ENCODE measurements at regions not wholly inside any gene's neighbourhood (a gene's known extent, or its start where the extent isn't known, plus 50 kb on each side); places are given as distances from the start of the nearest gene placed in this dataset.
"Not testable (repeated sequence)": the region's sequence is repeated elsewhere in the genome, so short reads cannot be mapped to it uniquely, and the experiment has no call there.

DNA sequence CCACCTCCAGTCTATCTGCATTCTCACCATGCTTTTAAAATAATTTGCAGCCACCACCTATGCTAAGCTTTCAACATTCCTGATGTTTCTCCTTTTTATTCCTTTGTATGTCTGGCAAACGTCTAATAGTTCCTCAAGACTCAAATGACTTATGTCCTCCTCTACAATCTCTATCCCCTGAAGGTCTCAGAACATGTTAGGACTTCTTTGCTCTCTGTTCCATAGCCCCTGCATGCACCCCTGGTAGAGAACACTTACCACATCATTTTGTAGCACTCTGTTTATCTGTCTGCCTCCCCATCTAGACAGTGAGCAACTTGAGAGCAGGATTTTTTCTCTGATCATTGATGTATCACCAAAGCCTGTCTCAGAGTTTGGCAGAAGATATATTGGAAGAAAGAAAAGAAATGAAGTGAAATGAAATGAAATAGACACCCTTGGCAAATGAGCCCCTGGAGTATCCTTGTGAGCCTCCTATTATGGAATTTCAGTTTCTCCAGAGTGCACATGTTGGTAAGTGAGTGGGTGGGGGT lies 1231.2 kb upstream of the FLRT2 start:
- no peak overlapping the region for H3K4me3 Mint-ChIP-seq

DNA sequence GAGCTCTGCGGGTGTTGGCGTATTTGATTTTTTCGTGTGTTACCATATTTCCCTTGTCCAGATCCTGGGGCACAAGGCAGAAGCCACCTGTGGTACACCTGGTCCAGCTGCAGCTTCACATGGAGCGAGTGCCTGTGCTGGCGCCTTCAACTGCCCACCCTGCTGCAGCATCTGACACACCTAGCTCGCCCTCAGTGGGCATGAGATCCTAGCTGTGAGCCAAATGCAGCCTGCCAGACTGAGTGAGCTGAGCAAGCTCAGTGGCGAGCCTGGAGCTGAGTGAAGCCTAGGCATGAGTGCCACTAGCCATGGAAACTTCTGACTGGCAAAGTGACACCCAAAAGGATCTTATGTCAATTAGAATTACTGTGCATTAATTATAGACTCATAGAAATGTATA lies 1226.8 kb upstream of the FLRT2 start:
- H3K36me3 Mint-ChIP-seq = no peaks in the 10 kb centered on the region
- H3K27ac Mint-ChIP-seq = no peak overlapping the region
- DNase-seq (no peak), ATAC-seq (replicated peaks) (no peak)
- H3K4me1 Mint-ChIP-seq = no peaks in the 10 kb centered on the region
- no peaks in the 10 kb centered on the region for H3K27me3 Mint-ChIP-seq
- H3K9me3 Mint-ChIP-seq = peaks cover 7 to 8% of the 10 kb centered on the region in 2 donors
- H3K4me3 Mint-ChIP-seq = no peak overlapping the region

More for the DNA sequence above, 1231.2 kb upstream of the FLRT2 start:
- H3K27ac Mint-ChIP-seq = no peak overlapping the region
- peaks cover 0 to 7% of the 10 kb centered on the region in 2 donors for H3K9me3 Mint-ChIP-seq
- DNase-seq (no peak), ATAC-seq (replicated peaks) (no peak)
- no peaks in the 10 kb centered on the region for H3K4me1 Mint-ChIP-seq
- H3K36me3 Mint-ChIP-seq = no peaks in the 10 kb centered on the region
- H3K27me3 Mint-ChIP-seq = no peaks in the 10 kb centered on the region

DNA sequence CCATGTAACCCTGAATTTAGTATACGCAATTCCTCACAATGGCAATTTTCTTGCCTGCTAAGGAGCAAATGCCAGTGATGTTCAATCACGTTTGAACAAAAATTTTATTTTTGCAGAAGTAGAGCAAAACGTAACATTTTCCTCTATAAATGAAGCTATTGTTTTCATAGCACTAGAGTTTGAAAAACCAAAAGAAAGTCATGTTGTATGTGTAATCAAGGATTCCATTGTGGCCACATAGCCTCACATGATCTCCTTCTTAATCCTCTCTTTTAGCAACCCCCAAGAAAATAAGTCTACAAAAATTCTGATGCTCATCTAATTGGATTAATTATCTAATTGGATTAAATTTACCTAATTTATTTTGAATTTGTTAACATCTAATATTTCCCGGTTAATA lies 1217.4 kb upstream of the FLRT2 start:
- Mint-ChIP-seq H3K9me3 (peaks cover 11 to 16% of the 10 kb centered on the region in 2 donors), H3K27me3 (no peaks in the 10 kb centered on the region), H3K4me3 (no peak overlapping the region), H3K4me1 (no peaks in the 10 kb centered on the region), H3K27ac (no peak overlapping the region), H3K36me3 (no peaks in the 10 kb centered on the region)
- DNase-seq (no peak), ATAC-seq (replicated peaks) (no peak)

DNA sequence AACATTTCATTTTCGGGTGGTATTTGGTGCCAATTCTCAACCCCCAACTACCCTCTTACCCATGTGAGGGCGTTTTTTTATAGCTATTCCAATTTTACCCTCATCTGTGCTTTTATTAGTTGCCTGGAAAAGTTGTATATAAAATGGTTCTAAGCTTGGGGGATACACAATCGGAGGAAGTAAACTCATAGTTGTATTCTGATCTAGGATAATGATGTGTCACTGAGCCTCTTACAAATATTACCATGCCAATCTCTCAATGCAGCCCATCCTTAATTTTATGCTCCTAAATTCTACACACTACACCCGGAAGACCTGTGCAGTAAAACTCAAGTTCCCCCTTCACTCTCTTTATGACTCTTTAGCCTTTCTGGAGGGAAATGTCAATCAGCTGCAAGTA lies 1206.5 kb upstream of the FLRT2 start:
- no peak for ATAC-seq (replicated peaks)
- no peaks in the 10 kb centered on the region for H3K4me1 Mint-ChIP-seq
- DNase-seq = no peak
- H3K36me3 Mint-ChIP-seq = no peaks in the 10 kb centered on the region
- peaks cover 7 to 9% of the 10 kb centered on the region in 2 donors for H3K9me3 Mint-ChIP-seq
- H3K4me3 Mint-ChIP-seq = no peak overlapping the region
- no peak overlapping the region for H3K27ac Mint-ChIP-seq
- H3K27me3 Mint-ChIP-seq = no peaks in the 10 kb centered on the region

DNA sequence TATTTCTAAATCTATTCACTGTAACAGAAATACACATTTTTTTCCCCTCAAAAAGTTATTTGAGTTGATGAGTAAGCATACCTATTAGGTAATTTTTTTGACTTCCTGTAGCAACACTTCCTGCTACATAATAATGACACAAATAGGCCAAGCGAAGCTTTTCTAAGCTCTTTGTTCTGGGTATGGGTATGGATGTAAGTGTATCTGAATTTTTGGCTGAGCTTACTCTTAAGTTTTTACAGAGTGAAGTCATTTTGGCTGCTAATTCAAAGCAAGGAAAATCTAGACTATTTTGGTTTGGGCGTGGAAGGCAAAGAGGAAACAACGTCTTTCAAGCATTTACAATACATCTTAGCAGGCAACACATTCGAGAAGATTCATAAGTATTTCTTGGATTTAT lies 1206.0 kb upstream of the FLRT2 start:
- Mint-ChIP-seq H3K27me3 (no peaks in the 10 kb centered on the region), H3K4me1 (no peaks in the 10 kb centered on the region), H3K27ac (no peak overlapping the region), H3K9me3 (peaks cover 8 to 9% of the 10 kb centered on the region in 2 donors), H3K36me3 (no peaks in the 10 kb centered on the region), H3K4me3 (no peak overlapping the region)
- DNase-seq (no peak), ATAC-seq (replicated peaks) (no peak)

DNA sequence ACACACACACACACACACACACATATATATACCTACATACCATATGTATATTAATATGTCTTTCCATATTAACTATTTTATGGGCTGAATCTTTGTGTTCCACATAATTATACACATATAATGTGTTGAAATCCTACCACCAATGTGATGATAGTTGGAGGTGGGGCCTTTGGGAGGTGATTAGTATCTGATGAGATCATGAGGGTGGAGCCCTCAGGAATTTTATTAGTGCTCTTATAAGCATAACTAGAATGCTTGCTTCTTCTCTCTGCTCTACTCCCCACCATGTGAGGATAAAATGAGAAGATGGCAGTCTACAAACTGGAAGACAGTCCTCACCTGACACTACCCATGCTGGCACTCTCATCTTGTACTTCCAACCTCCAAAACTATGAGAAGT lies 1193.5 kb upstream of the FLRT2 start:
- H3K9me3 Mint-ChIP-seq = peaks cover 3 to 9% of the 10 kb centered on the region in 2 donors
- no peaks in the 10 kb centered on the region for H3K36me3 Mint-ChIP-seq

DNA sequence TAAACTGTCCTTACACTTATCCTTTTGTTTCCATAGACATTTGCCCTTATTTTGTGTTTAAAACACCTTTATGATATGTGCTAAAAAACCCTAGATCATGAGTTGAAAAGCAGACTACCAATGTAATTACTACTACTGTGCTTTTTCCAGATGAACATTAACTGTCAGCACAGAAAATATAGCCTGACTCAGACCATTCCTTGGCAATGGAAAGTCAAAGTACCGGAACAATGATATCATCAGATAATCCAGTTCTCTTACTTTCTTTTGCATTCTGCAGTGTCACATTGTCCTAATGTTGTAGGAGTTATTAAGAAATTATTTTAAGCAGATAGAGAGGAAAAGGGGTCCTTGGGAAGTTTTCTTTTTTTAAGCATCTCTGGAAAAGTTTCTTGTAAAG lies 1189.0 kb upstream of the FLRT2 start:
- ATAC-seq (replicated peaks) (no peak), DNase-seq (no peak)
- Mint-ChIP-seq H3K27ac (no peak overlapping the region), H3K36me3 (no peaks in the 10 kb centered on the region), H3K4me1 (no peaks in the 10 kb centered on the region), H3K4me3 (no peak overlapping the region), H3K9me3 (peaks cover 0 to 7% of the 10 kb centered on the region in 2 donors), H3K27me3 (no peaks in the 10 kb centered on the region)

More for the DNA sequence above, 1193.5 kb upstream of the FLRT2 start:
- ATAC-seq (replicated peaks) (no peak), DNase-seq (no peak)
- no peak overlapping the region for H3K4me3 Mint-ChIP-seq
- no peak overlapping the region for H3K27ac Mint-ChIP-seq
- no peaks in the 10 kb centered on the region for H3K27me3 Mint-ChIP-seq
- H3K4me1 Mint-ChIP-seq = no peaks in the 10 kb centered on the region

DNA sequence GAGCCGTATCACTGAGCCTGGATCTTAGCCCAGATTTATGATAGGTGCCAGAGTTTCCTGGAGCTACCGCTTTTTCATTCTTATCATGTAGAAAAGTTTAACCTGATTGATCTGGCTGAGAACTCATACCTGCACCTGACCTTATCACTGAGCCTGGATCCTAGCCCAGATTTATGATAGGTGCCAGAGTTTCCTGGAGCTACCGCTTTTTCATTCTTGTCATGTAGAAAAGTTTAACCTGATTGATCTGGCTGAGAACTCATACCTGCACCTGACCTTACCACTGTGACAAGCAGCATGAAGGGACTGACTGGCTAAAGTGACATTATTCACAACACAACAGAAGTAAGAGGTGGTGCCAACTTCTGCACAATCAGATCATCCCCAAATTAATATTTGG lies 1188.1 kb upstream of the FLRT2 start:
- H3K36me3 Mint-ChIP-seq; H3K4me1 Mint-ChIP-seq; H3K4me3 Mint-ChIP-seq; ATAC-seq (replicated peaks); DNase-seq; H3K27me3 Mint-ChIP-seq; H3K27ac Mint-ChIP-seq: not testable (repeated sequence)
- H3K9me3 Mint-ChIP-seq = peaks cover 0 to 10% of the 10 kb centered on the region in 2 donors

DNA sequence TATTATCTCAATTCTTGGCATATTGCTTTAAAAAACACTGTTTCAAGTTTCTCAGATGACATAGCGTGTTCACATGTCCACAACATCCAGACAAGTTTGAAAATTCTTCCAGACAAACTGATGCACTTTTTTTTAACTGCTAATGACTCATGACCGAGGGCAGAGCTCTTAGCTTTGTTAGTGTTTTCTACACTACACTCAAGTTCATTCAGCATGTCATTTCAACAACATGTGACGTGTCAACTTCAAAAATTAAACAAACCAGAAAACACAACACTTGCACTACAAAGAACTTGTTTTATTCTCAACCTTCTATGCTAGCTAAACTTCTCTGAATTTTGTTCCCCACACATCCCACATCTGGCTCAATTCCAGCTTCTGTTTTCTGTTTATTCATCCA lies 1186.3 kb upstream of the FLRT2 start:
- ATAC-seq (replicated peaks) = no peak
- DNase-seq = no peak
- H3K27me3 Mint-ChIP-seq = no peaks in the 10 kb centered on the region

DNA sequence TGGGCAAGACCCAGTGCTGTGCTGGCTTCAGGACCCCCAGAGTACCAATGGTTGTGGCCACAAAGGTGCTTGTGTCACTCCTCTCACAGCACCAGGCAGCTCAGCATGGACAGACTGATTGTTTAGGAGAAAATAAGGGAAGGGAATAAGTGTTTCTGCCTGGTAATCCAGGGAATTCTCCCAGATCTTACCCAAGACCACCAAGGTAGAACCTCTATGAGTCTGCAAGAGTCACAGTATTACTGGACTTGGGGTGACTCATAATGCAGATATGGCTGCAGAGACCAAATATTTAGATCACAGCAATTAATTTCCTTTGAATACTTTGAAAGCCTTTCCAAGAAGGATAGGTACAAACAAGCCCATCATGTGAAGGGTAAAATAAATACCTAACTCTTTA lies 1178.3 kb upstream of the FLRT2 start:
- H3K4me3 Mint-ChIP-seq = no peak overlapping the region
- DNase-seq = no peak
- ATAC-seq (replicated peaks) = no peak
- no peaks in the 10 kb centered on the region for H3K36me3 Mint-ChIP-seq
- no peaks in the 10 kb centered on the region for H3K4me1 Mint-ChIP-seq
- peaks cover 9 to 10% of the 10 kb centered on the region in 2 donors for H3K9me3 Mint-ChIP-seq
- H3K27me3 Mint-ChIP-seq = no peaks in the 10 kb centered on the region
- H3K27ac Mint-ChIP-seq = no peak overlapping the region

More for the DNA sequence above, 1186.3 kb upstream of the FLRT2 start:
- peaks cover 0 to 10% of the 10 kb centered on the region in 2 donors for H3K9me3 Mint-ChIP-seq
- no peaks in the 10 kb centered on the region for H3K36me3 Mint-ChIP-seq
- no peaks in the 10 kb centered on the region for H3K4me1 Mint-ChIP-seq
- H3K27ac Mint-ChIP-seq = no peak overlapping the region
- H3K4me3 Mint-ChIP-seq = no peak overlapping the region

DNA sequence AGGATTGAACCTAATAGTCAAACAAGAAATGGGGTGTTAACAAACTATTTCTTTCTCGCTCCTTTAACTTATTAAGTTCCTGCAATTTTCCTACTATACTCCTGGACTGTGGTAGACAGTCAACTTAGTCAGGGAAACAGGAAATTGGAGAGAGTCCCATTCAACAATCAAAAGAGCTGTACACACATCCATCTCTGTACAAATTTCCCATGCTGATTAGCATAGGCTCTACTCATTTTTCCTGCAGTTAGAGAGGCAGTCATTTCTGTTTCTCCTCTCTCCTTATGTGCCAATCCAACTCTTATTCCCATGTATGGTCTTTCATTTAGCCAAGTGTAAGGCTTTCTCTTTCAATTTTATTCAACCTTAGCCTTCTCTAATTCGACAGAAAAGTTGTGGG lies 1168.5 kb upstream of the FLRT2 start:
- H3K27ac Mint-ChIP-seq = no peak overlapping the region
- H3K27me3 Mint-ChIP-seq = no peaks in the 10 kb centered on the region
- H3K9me3 Mint-ChIP-seq = peaks cover 5 to 8% of the 10 kb centered on the region in 2 donors
- DNase-seq = no peak
- no peak overlapping the region for H3K4me3 Mint-ChIP-seq
- no peaks in the 10 kb centered on the region for H3K4me1 Mint-ChIP-seq
- no peaks in the 10 kb centered on the region for H3K36me3 Mint-ChIP-seq
- no peak for ATAC-seq (replicated peaks)

DNA sequence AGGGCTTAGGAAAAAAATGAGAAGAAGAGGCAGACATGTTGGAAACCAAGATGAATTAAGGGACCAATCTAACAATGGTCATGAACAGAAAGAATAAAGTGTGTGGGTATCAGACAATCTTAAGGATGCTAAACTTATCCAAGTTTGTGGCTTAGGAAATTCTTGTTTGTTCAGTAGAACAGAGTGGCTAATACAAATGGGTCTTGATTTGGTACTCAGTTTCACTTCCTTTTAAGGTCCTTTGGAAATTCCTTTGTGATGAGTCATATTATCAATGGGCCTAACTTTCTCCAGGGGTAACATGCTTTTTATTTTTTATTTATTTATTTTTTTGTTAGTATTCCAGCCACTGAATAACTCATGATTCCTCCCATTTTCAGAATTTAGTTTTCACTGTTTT lies 1154.7 kb upstream of the FLRT2 start:
- Mint-ChIP-seq H3K36me3 (no peaks in the 10 kb centered on the region), H3K9me3 (peaks cover 10% of the 10 kb centered on the region in 2 donors), H3K4me1 (no peaks in the 10 kb centered on the region), H3K27ac (no peak overlapping the region), H3K4me3 (no peak overlapping the region), H3K27me3 (no peaks in the 10 kb centered on the region)
- DNase-seq (no peak), ATAC-seq (replicated peaks) (no peak)

DNA sequence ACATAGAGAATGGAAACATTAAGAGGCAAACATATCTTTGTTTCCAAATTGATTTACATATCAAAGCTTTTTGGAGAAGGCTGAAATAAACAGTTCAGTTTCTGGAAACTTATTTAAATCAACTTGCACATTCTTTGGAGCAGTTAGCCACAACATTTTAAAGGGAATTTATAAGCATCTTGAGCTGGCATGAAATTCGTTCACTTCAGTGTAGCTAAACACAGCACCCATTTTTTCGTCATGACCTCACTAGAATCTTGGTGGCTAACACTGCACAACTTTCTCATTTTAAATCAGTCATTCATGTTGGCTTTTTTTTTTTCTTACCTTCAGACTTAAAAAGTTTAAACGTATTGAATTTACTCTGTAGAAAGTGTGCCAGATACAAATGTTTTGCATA lies 1139.9 kb upstream of the FLRT2 start:
- Mint-ChIP-seq H3K27me3 (no peaks in the 10 kb centered on the region), H3K4me3 (no peak overlapping the region), H3K27ac (no peak overlapping the region), H3K9me3 (peaks cover 7 to 9% of the 10 kb centered on the region in 2 donors), H3K36me3 (no peaks in the 10 kb centered on the region), H3K4me1 (no peaks in the 10 kb centered on the region)
- ATAC-seq (replicated peaks) (no peak), DNase-seq (no peak)

DNA sequence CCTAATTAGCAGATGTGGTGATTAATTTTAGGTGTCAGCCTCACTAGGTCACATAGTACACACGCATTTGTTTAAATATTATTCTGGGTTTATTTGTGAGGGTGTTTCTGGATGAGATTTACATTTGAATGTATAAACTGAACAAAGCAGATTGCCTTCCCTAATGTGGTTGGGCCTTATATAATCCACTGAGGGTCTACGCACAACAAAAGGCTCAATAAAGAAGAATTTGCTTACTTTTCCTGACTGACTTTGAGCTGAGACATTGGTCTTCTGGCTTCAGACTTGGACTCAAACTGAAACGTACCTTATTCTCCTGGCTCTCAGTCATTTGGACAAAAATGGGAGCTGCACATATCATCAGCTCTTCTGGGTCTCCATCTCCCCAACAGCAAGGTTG lies 1132.3 kb upstream of the FLRT2 start:
- DNase-seq = no peak
- H3K4me1 Mint-ChIP-seq = no peaks in the 10 kb centered on the region
- peaks cover 5 to 12% of the 10 kb centered on the region in 2 donors for H3K9me3 Mint-ChIP-seq

DNA sequence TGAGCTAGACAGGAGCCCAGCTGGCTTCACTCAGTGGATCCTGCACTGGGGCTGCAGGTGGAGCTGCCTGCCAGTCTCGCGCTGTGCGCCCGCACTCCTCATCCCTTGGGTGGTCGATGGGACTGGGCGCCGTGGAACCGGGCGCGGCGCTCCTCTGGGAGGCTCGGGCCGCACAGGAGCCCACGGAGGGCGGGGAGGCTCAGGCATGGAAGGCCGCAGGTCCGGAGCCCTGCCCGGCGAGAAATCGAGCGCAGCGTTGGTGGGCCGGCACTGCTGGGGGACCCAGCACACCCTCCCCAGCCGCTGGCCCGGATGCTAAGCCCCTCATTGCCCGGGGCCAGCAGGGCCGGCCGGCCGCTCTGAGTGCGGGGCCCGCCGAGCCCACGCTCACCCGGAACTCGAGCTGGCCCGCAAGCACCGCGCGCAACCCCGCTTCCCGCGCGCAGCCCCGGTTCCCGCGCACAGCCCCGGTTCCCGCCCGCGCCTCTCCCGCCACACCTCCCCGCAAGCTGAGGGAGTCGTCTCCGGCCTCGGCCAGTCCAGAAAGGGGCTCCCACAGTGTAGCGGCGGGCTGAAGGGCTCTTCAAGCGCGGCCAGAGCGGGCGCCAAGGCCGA lies 1130.5 kb upstream of the FLRT2 start:
- Mint-ChIP-seq H3K36me3 (no peaks in the 10 kb centered on the region), H3K27ac (no peak overlapping the region), H3K4me1 (no peaks in the 10 kb centered on the region), H3K4me3 (no peak overlapping the region), H3K9me3 (peaks cover 5 to 12% of the 10 kb centered on the region in 2 donors), H3K27me3 (no peaks in the 10 kb centered on the region)
- ATAC-seq (replicated peaks) (no peak), DNase-seq (no peak)

More for the DNA sequence above, 1132.3 kb upstream of the FLRT2 start:
- ATAC-seq (replicated peaks) = no peak
- Mint-ChIP-seq H3K27me3 (no peaks in the 10 kb centered on the region), H3K4me3 (no peak overlapping the region), H3K36me3 (no peaks in the 10 kb centered on the region), H3K27ac (no peak overlapping the region)

Data from stimulated activated naive B cell treated with anti-CD40 and anti-IgM and Interleukin-4, amounts not matched to agents 10 μg/mL and 1 μg/mL and 100 μg/mL, for 72 hours (primary cell).